SHP77 treated with DMSO at 0.1 percent for 48 hours (cell line): ENCODE measurements at regions not wholly inside any gene's neighbourhood (a gene's known extent, or its start where the extent isn't known, plus 50 kb on each side); places are given as distances from the start of the nearest gene placed in this dataset.
"Not testable (repeated sequence)": the region's sequence is repeated elsewhere in the genome, so short reads cannot be mapped to it uniquely, and the experiment has no call there.

Experiments used
- DNase-seq: peaks from one replicate; lab custom pipeline; 2025; lab: John Stamatoyannopoulos, UW

- DNase-seq = not testable (repeated sequence)
Measured at GRCh38 chr14:87240319-87240718, 752.7 kb downstream of the GALC start.

DNA sequence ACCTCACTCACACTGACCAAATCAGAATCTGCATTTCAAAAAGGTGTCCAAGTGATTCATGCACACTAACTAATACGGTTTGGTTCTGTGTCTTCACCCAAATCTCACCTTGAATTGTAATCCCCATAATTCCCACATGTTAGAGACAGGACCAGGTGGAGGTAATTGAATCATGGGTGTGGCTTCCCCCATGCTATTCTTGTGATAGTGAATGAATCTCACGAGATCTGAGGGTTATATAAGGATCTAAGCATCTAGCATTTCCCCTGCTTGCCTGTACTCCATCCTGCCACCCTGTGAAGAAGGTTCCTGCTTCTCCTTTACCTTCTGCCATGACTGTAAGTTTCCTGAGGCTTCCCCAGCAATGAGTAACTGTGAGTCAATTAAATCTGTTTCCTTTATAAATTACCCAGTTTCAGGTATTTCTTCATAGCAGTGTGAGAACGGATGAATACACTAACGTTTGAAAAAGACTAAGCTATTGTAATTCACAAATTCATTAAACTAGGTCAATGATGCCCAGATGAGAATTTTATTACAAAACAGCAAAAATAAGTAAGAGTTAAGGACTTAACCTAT, 759.1 kb downstream of the GALC start:
- DNase-seq = no peak

GRCh38 chr14:87233266-87233665, 759.7 kb downstream of the GALC start:
- no peak for DNase-seq

DNA sequence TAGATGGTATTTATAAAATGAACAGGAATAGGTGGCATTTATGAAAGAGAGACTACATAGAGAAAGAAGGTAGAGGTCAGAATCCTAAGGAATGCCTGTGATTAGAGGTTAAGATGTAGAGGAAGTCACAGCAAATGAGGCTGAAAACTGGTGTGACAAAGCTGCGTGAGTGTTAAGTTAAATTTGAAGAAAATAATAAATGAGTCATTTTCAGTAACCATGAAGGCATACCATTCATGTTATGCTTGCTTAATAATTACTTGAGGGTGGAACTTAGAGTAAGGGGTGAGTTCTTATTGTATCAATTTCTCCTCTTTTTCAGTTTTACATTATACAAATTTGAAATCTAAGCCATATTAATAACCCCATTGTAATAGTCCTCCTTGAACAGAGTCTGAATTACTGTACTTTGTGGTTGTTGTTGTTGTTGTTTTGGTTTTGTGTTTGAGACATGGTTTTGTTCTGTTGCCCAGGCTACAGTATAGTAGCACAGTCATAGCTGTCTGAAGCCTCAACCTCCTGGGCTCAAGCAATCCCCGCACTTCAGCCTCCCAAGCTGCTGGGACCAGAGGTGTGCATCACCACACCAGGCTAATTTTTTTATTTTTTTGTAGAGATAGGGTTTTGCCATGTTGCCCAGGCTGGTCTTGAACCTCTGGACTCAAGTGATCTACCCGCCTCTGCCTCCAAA, 761.5 kb downstream of the GALC start:
- DNase-seq = no peak

DNA sequence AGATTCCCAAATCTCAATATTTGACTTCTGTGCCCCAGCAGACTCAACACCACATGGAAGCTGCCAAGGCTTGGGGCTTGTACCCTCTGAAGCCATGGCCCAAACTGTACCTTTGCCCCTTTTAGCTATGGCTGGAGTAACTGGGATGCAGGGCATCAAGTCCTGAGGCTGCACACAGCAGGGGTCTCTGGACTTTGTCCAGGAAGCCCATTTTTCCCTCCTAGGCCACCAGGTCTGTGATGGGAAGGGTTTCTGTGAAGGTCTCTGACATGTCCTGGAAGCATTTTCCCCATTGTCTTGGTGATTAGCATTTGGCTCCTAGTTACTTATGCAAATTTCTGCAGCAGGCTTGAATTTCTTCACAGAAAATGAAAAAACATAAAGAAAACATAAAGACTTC, 762.3 kb downstream of the GALC start:
- DNase-seq = no peak

DNA sequence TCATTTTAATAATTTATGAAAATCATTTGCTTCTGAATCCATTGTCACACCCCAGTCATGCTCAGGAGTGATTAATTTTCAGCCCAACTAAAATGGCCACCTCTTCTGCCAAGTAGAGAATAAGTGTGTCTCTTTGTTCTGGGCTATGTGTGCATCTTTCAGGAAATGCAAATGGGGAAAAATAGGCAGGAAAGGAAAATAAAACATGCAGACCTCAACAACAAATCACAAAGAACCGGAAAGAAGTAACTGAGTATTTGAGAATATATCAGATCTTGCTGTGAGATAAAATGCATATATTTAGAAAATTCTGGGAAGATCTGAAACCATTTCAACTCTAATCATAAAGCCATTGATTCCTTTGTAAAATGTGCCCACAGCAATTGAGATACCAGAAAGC, 763.9 kb downstream of the GALC start:
- no peak for DNase-seq

DNA sequence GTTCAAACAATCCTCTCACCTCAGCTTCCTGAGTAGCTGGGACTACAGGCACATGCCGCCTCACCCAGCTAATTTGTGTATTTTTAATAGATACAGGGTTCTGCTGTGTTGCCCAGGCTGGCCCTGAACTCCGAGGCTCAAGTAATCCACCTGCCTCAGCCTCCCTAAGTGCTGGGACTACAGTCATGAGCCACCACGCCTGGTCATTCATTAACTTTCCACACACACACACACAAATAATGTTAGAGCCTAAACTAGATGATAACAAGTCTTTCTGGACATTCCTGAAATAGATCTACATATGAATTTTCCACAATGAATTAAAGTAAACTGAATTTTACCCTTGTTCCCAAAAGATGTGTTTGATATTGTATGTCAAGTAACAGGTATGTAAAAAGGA, 776.0 kb downstream of the GALC start:
- DNase-seq = no peak

DNA sequence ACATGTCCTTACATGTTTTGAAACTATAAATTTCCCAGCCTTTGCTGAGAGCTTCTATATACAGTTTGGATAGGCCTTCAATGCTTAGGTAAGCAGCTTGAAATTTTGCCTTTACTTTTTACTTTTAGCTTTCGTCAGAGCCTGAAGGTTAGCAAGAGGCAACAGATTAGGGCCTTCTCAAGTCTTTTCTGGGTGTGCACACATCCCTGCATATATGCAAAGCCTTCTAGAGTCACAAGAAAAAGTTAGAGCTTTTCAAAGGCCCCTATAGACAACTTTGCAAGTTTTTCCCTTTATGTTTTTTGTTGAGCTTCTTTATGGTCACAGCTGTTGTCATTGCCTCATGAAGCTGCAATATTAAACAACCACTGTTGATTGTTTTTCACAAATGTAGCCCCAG, 778.4 kb downstream of the GALC start:
- no peak for DNase-seq

- no peak for DNase-seq
Measured at GRCh38 chr14:87207756-87208155, 785.2 kb downstream of the GALC start.

DNA sequence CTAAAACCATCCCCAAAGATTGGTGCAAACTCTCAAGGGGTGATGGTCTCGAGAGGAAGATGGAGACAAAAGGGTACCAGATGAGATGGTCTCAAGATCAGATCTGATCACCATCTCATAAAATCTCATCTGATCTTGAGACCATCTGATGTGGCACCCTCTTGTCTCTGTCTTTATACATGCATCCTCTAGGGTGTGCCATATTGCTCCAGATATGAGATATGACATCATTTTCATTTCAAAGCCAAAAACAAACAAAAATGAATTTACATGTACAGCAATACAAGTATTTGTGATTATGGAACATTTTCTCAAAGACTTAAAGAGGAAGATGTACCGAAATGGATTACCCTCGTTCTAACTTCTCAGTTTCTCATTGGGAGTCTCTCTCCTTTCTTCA, 787.2 kb downstream of the GALC start:
- DNase-seq = no peak

- no peak for DNase-seq
Measured at GRCh38 chr14:87203346-87203745, 789.6 kb downstream of the GALC start.

DNA sequence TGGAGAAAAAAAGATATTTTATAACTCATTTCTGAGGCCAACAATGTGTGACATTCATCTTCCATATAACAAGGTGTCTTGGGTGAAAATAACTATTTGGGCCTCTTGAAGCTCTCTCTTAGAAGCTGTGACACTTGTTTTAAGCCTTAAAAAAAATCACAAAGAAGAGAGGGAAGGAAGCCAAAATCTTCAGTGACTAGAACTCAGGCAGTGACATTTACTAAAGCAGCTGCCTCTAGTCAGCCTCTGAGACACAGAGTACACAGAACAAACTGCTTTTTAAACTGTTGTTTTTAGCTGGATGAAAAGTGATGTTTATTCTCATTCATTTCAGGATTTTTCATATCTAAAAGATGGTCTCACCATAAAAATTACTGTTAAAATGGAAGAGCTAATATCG, 793.6 kb downstream of the GALC start:
- no peak for DNase-seq

GRCh38 chr14:87196436-87196835, 796.5 kb downstream of the GALC start:
- no peak for DNase-seq

DNA sequence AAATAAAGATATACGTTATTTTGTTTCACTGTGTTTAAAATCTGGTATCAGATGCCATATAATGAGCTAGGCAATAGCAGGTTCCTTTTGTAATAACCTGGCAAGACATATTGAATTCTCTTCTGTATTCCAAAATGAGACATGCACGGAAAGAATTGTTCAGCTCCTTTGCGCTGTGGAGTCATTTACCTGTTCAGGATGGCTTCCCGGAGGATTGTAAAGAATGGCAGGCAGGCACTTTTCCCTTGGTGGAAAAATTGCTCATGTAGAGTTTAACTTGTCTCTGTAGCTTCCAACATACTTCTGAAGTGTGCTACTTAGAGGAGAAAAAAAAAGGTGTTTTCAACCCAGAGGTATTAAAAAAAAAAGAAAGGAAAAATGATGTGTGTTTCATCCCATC, 805.2 kb downstream of the GALC start:
- DNase-seq = no peak

DNA sequence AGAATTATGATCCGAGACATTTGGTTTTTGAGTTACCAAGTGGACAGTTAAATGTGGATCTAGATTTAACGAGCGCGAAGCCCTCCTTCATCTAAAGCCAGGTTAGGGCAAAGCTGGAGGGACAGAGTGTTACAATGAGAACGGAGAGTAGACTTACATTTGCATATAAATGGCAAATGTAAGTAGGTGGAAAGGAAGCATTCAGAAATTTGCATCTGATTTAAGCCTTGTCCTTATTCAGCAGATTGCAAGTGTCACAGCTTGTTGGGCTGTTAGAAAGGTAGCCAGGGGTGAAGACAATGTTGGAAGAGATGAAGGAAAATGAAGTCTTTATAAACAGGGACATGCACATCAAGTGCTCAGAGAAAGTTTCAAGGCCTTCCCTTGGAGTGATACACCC, 806.2 kb downstream of the GALC start:
- no peak for DNase-seq

DNA sequence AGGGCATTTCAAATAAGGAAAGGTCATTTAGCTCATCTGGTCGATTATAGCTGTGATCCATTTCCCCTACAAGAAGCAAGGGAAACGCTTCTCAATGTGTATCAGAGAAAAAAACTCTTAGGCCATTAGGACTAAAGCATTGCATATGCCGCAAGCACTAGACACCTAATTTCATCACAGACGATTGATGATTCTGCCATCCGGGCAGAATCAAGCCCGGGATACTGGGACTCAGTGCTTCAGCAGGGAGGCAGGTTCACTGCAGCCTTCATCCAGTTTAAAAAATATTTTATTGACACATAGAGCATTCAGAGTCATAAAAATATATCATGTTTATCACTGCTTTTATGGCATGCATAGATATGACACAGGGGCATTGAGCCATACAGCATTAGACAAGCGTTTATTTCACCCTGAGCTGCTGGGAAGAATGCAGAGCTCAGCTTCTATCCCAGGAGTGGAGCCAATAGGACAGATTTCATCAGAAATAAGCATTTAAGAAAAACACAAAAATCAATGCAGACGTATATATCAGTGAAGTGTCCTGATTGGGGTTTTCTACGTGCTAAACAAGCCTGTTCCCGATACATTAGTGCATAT, 806.9 kb downstream of the GALC start:
- no peak for DNase-seq

DNA sequence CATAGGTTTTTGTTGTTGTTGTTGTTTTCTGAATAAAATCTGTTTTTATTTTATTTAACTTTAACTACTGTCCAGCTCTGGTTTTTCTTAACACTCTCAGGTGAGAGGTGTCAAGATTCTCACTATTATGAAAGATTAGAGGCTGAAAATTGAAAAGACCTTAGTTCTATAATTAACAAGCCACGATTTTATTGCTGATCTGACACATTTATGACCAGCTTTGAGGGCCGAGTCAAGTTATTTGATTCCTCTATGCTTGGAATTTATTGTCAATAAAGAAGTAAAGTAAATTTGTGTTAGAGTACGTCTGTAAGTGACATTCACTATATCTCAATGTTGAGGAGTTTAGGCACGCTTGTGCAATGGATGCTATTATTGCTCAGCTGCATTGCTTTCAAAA, 808.8 kb downstream of the GALC start:
- DNase-seq = no peak

DNA sequence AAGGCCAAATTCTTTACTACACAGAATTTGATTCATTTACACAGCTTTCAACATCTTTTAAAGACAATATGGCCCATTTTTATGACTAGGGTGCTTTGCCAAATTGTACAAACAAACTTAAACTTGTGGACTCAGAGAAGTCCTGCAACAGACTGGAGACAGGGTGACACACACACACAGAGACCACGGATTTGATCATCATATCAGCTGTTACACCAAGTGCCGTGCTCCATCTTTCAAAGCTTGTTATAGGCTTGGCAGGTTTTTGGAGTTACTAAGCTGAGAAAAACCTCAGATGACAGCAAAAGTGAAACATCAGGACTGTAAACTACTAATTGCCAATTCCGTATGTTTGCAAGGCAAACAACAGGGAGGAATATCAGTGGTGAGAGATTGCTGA, 811.7 kb downstream of the GALC start:
- no peak for DNase-seq

DNA sequence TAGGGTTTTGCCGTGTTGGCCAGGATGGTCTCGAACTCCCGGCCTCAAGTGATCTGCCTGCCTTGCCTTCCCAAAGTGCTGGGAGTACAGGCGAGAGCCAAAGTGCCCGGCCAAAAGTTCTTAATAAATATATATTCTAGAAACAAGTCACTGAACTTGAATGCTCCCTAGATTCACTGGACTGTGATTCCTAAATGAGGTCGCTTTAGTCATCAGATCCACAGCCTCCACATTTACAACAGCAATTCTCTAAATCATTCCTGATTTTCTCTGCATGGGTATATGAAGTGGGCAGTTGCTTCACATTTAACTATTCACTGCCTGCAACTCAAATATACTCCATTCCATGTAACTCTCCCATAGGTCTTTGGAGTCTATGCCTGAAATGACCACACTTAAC, 813.0 kb downstream of the GALC start:
- DNase-seq = no peak

DNA sequence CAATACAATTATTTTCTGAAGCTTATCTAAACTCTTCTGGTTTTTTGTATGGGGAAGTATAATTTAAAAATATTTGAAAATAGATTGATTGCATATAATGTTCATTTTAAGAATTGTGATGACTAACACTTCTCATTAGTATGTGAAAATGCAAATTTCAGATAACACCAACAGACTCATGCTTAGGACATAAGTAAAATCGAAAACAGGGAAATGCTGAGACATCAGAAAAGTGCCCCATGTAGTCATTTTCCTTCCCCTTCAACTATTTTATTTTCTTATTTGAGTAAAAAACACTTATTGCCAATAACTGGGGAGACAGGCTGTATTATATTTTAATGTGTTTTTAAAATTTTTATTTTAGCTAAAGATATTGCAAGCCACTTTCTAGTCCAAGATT, 814.7 kb downstream of the GALC start:
- DNase-seq = no peak

GRCh38 chr14:87175175-87175574, 817.8 kb downstream of the GALC start:
- DNase-seq = no peak

DNA sequence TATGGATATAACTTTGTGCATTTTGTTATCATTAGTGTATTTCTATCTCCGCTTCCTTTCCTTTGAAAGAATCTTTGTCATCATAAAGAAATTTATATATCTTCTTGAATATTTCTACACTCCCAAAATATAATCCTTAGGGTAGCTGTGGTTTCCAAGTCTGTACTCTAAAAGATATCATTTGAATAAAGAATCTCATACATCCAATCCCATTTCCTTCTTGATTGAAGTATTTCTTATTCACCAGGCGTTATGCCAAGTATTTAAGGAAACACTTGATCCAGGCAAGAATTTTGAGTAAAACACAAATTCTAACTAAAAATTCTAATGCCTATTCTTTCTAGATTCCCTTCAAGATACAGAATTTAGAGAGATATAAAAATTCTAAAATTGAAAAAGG, 821.8 kb downstream of the GALC start:
- no peak for DNase-seq

GRCh38 chr14:87170179-87170578, 822.8 kb downstream of the GALC start:
- no peak for DNase-seq

GRCh38 chr14:87169362-87169761, 823.6 kb downstream of the GALC start:
- DNase-seq = no peak
